ENCODE measurements at regions not wholly inside any gene's neighbourhood (a gene's known extent, or its start where the extent isn't known, plus 50 kb on each side); places are given as distances from the start of the nearest gene placed in this dataset.

DNA sequence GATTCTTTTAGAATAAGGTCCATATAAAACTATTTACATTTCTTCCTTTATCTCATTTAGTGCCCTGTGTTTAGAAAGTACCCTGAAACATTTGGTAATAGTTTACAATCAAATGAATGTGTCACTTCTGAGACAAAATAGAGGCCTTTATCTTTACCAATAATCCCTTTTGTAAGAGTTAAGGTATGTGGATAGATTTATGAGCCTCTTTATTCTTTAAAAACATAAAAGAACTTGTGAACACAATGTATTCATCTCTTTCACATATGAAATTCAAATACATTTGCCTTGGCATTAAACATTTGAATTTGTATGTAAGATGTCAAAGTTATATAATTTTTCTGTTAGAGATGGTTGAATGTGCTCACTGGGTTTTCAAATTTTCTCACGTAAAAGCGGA lies 180.5 kb upstream of the CWC22 start:
- Histone ChIP-seq H3K4me2 (ENCODE audit: unreplicated experiment) (no peak overlapping the region), H3K9ac (no peak overlapping the region), H3K9me2 (ENCODE audit: insufficient read depth) (no peaks in the 10 kb centered on the region), H3K9me3 (ENCODE audit: low read depth) (no peaks in the 10 kb centered on the region), H2AFZ (no peak overlapping the region), H3K4me3 (no peak overlapping the region), H3K4me1 (ENCODE audit: insufficient read depth) (peaks cover 20% of the 10 kb centered on the region), H3K27ac (no peak overlapping the region), H3K79me2 (ENCODE audit: insufficient read depth) (no peaks in the 10 kb centered on the region), H3F3A (ENCODE audit: insufficient read depth) (peaks cover 12% of the 10 kb centered on the region; the same call in 1 of the 2 replicates), H3K27me3 (replicated peaks; ENCODE audit: insufficient read depth) (no peaks in the 10 kb centered on the region), H3K36me3 (ENCODE audit: low read depth) (no peaks in the 10 kb centered on the region), H4K20me1 (ENCODE audit: insufficient read depth) (no peaks in the 10 kb centered on the region)
- TF ChIP-seq EZH2phosphoT487 (IDR thresholded peaks at IDR 0.05; ENCODE audit: insufficient read depth, low read depth) (no peak), EZH2 (IDR thresholded peaks at IDR 0.05; ENCODE audit: insufficient read depth, poor library complexity, severe bottlenecking) (no peak)
- in situ Hi-C loops (cut with MboI) = no loop called here
- DNase-seq = no peak
- 46 to 47% methylated on average over 2 of the region's 2 CpGs for WGBS, 2 experiments (ENCODE audit: low coverage in 1 of 2, low lambda C conversion rate in 2 of 2, missing lambda C conversion rate in 2 of 2)

- H3K9me3 ChIP-seq (ENCODE audit: low read depth) = no peaks in the 10 kb centered on the region
- 1 to 6% methylated on average over 2 of the region's 2 CpGs for WGBS, 2 experiments (ENCODE audit: low coverage in 1 of 2, low lambda C conversion rate in 2 of 2, missing lambda C conversion rate in 2 of 2)
- H3K4me1 ChIP-seq (ENCODE audit: insufficient read depth) = peaks cover 15% of the 10 kb centered on the region
- no peaks in the 10 kb centered on the region for H3K79me2 ChIP-seq (ENCODE audit: insufficient read depth)
- H3K27ac ChIP-seq = 0 out of 2 replicates have a peak overlapping the region, but pooled peaks have one; percentile 1
- peak; percentile 80 for DNase-seq
- H3K4me2 ChIP-seq (ENCODE audit: unreplicated experiment) = no peak overlapping the region
- H3K9ac ChIP-seq = no peak overlapping the region
- no peaks in the 10 kb centered on the region for H3K36me3 ChIP-seq (ENCODE audit: low read depth)
- H3K27me3 ChIP-seq (replicated peaks; ENCODE audit: insufficient read depth) = no peaks in the 10 kb centered on the region
- no peak overlapping the region for H3K4me3 ChIP-seq
- H4K20me1 ChIP-seq (ENCODE audit: insufficient read depth) = no peaks in the 10 kb centered on the region
- H3K9me2 ChIP-seq (ENCODE audit: insufficient read depth) = no peaks in the 10 kb centered on the region
- in situ Hi-C loops (cut with MboI) = no loop called here
- no peak overlapping the region for H2AFZ ChIP-seq
- TF ChIP-seq EZH2 (IDR thresholded peaks at IDR 0.05; ENCODE audit: insufficient read depth, poor library complexity, severe bottlenecking) (no peak), EZH2phosphoT487 (IDR thresholded peaks at IDR 0.05; ENCODE audit: insufficient read depth, low read depth) (peak; percentile 58; the same call in 1 of the 2 replicates)
- H3F3A ChIP-seq (ENCODE audit: insufficient read depth) = peaks cover 12% of the 10 kb centered on the region; the same call in 1 of the 2 replicates
These were observed 177.4 kb upstream of the CWC22 start for GRCh38 chr2:180184506-180184905.

- Histone ChIP-seq H4K20me1 (ENCODE audit: insufficient read depth) (no peaks in the 10 kb centered on the region), H3K79me2 (ENCODE audit: insufficient read depth) (no peaks in the 10 kb centered on the region), H3K9me3 (ENCODE audit: low read depth) (no peaks in the 10 kb centered on the region), H3K36me3 (ENCODE audit: low read depth) (no peaks in the 10 kb centered on the region), H3K9ac (no peak overlapping the region), H3K4me3 (no peak overlapping the region), H3F3A (ENCODE audit: insufficient read depth) (peaks cover 12% of the 10 kb centered on the region; the same call in 1 of the 2 replicates), H3K27me3 (replicated peaks; ENCODE audit: insufficient read depth) (no peaks in the 10 kb centered on the region), H2AFZ (no peak overlapping the region), H3K4me2 (ENCODE audit: unreplicated experiment) (no peak overlapping the region), H3K4me1 (ENCODE audit: insufficient read depth) (peaks cover 15% of the 10 kb centered on the region), H3K9me2 (ENCODE audit: insufficient read depth) (no peaks in the 10 kb centered on the region), H3K27ac (no peak overlapping the region)
- in situ Hi-C loops (cut with MboI) = no loop called here
- DNase-seq = no peak
- TF ChIP-seq EZH2phosphoT487 (IDR thresholded peaks at IDR 0.05; ENCODE audit: insufficient read depth, low read depth) (no peak), EZH2 (IDR thresholded peaks at IDR 0.05; ENCODE audit: insufficient read depth, poor library complexity, severe bottlenecking) (no peak)
- WGBS, 2 experiments (ENCODE audit: low coverage in 1 of 2, low lambda C conversion rate in 2 of 2, missing lambda C conversion rate in 2 of 2) = 41 to 59% methylated on average over 2 of the region's 2 CpGs
These were observed 173.4 kb upstream of the CWC22 start for GRCh38 chr2:180180511-180180910.

DNA sequence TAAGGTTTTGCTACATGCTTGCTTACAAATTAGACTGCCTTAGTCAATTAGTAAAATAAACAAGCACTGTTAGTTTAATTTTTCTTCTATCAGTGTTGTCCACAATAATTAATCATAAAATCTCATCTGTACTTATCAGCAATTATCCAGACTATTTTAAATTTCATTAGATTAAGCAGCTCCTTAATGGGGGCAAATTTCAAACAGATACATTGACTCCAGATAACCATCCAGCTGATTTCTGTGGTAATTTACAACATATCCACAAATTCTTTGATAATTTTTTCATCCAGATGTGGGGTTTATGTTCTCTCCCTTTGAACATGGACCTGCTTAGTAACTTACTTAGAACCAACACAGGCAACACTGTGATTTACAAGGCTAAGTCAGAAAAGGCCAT lies 170.4 kb upstream of the CWC22 start:
- Histone ChIP-seq H3K27ac (no peak overlapping the region), H2AFZ (no peak overlapping the region), H3K79me2 (ENCODE audit: insufficient read depth) (no peaks in the 10 kb centered on the region), H3K9ac (no peak overlapping the region), H3K9me3 (ENCODE audit: low read depth) (no peaks in the 10 kb centered on the region), H3K4me1 (ENCODE audit: insufficient read depth) (no peaks in the 10 kb centered on the region), H3K36me3 (ENCODE audit: low read depth) (no peaks in the 10 kb centered on the region), H3K9me2 (ENCODE audit: insufficient read depth) (no peaks in the 10 kb centered on the region), H3F3A (ENCODE audit: insufficient read depth) (no peaks in the 10 kb centered on the region), H3K4me2 (ENCODE audit: unreplicated experiment) (no peak overlapping the region), H3K27me3 (replicated peaks; ENCODE audit: insufficient read depth) (no peaks in the 10 kb centered on the region), H4K20me1 (ENCODE audit: insufficient read depth) (no peaks in the 10 kb centered on the region), H3K4me3 (no peak overlapping the region)
- in situ Hi-C loops (cut with MboI) = no loop called here
- TF ChIP-seq EZH2 (IDR thresholded peaks at IDR 0.05; ENCODE audit: insufficient read depth, poor library complexity, severe bottlenecking) = no peak
- no peak for TF ChIP-seq EZH2phosphoT487 (IDR thresholded peaks at IDR 0.05; ENCODE audit: insufficient read depth, low read depth)
- DNase-seq = no peak

DNA sequence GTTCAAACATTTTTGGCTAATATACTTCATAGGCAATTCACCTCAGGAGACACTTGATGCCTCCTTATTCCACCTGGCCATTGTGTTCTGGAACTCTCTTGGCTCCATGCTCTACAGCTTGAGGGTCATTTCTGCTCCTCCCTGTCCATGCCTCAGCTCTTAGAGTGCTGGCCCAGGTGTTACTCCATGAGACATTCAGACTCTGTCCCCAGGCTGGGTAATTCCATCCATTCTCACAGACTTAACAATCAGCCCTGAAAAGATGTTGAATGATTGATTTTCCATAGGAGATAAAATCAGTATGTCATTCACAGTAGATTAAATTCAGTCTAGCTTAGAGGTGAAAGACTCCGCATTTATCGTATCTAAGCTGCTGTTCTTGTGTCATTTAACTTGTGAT lies 168.6 kb upstream of the CWC22 start:
- Histone ChIP-seq H3K9me3 (ENCODE audit: low read depth) (no peaks in the 10 kb centered on the region), H4K20me1 (ENCODE audit: insufficient read depth) (no peaks in the 10 kb centered on the region), H3K4me3 (no peak overlapping the region), H3K79me2 (ENCODE audit: insufficient read depth) (no peaks in the 10 kb centered on the region), H3K9ac (no peak overlapping the region), H3K4me1 (ENCODE audit: insufficient read depth) (no peaks in the 10 kb centered on the region), H3K27me3 (replicated peaks; ENCODE audit: insufficient read depth) (no peaks in the 10 kb centered on the region), H3K4me2 (ENCODE audit: unreplicated experiment) (no peak overlapping the region), H3K27ac (no peak overlapping the region), H3K36me3 (ENCODE audit: low read depth) (no peaks in the 10 kb centered on the region), H2AFZ (no peak overlapping the region), H3F3A (ENCODE audit: insufficient read depth) (no peaks in the 10 kb centered on the region), H3K9me2 (ENCODE audit: insufficient read depth) (no peaks in the 10 kb centered on the region)
- 81 to 89% methylated on average over 2 of the region's 2 CpGs for WGBS, 2 experiments (ENCODE audit: low coverage in 1 of 2, low lambda C conversion rate in 2 of 2, missing lambda C conversion rate in 2 of 2)
- no peak for DNase-seq
- TF ChIP-seq EZH2 (IDR thresholded peaks at IDR 0.05; ENCODE audit: insufficient read depth, poor library complexity, severe bottlenecking) (no peak), EZH2phosphoT487 (IDR thresholded peaks at IDR 0.05; ENCODE audit: insufficient read depth, low read depth) (no peak)
- in situ Hi-C loops (cut with MboI) = no loop called here
